ENCODE measurements at regions not wholly inside any gene's neighbourhood (a gene's known extent, or its start where the extent isn't known, plus 50 kb on each side); places are given as distances from the start of the nearest gene placed in this dataset.

DNA sequence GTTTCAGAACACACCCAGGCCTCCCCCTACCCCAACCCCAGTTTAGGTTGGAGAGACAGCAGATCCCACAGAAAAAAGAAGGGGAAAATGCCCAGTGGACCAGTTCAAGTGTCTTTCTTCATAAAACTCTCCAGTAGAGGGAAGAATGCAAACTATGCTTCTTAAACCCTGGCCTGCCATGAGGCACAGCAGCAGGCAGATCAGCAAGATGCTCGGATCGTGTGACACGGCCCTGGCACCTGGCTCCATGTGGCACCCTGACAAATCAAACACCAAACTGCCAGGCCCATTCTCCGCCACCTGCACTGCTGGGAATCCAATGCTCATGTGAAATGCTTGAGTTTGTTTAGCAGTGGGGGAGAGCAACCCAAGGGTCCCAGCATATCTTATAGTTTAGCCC is 166.8 kb downstream of the SOX9 start:
- no peak overlapping the region for H3K4me3 Mint-ChIP-seq
- no peaks in the 10 kb centered on the region for H3K27me3 Mint-ChIP-seq (ENCODE audit: low read depth in 2 of 2)
- ATAC-seq (no peak), DNase-seq (no peak)
- TF ChIP-seq, protein P1, sequence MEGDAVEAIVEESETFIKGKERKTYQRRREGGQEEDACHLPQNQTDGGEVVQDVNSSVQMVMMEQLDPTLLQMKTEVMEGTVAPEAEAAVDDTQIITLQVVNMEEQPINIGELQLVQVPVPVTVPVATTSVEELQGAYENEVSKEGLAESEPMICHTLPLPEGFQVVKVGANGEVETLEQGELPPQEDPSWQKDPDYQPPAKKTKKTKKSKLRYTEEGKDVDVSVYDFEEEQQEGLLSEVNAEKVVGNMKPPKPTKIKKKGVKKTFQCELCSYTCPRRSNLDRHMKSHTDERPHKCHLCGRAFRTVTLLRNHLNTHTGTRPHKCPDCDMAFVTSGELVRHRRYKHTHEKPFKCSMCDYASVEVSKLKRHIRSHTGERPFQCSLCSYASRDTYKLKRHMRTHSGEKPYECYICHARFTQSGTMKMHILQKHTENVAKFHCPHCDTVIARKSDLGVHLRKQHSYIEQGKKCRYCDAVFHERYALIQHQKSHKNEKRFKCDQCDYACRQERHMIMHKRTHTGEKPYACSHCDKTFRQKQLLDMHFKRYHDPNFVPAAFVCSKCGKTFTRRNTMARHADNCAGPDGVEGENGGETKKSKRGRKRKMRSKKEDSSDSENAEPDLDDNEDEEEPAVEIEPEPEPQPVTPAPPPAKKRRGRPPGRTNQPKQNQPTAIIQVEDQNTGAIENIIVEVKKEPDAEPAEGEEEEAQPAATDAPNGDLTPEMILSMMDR (IDR thresholded peaks at IDR 0.05): no peak
- Histone ChIP-seq H3K27me3 (ENCODE audit: control insufficient read depth, insufficient read depth, low read length) (no peaks in the 10 kb centered on the region), H3K9me3 (ENCODE audit: control insufficient read depth, insufficient read depth, low read length) (no peaks in the 10 kb centered on the region), H3K4me1 (ENCODE audit: control insufficient read depth, insufficient read depth, low read length) (no peaks in the 10 kb centered on the region), H3K4me3 (ENCODE audit: low read length) (no peak overlapping the region), H3K27ac (ENCODE audit: low read length) (no peak overlapping the region), H3K36me3 (ENCODE audit: control insufficient read depth, insufficient read depth, low read length) (no peaks in the 10 kb centered on the region)
- H3K36me3 Mint-ChIP-seq: no peaks in the 10 kb centered on the region
- peaks cover 0 to 3% of the 10 kb centered on the region in 2 donors for H3K9me3 Mint-ChIP-seq
- intact Hi-C loops (cut with micrococcal nuclease): no loop called here
- no peak overlapping the region for H3K27ac Mint-ChIP-seq
- H3K4me1 Mint-ChIP-seq: no peaks in the 10 kb centered on the region
- whole genome bisulfite sequencing (ENCODE audit: insufficient coverage): 81% methylated on average over 4 of the region's 4 CpGs

DNA sequence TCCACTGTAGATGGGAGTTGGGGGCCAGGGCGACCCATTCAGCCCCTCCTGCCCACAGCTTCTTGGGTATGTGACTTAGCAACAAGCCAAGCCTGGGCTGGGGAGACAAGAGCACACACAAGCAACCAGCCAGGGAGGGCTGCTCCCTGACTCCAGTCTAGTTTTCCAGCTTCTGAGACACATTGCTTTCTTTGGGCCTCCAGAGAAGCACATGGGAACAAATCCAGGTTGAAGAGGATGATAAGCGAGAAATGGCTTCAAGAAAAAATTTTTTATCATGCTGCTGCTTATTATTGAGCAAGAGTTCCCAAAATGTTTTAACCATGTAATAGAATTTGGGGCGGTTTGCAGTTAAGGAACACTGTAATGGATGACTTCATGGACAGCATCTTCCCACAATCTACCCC is 173.7 kb downstream of the SOX9 start:
- Mint-ChIP-seq H3K36me3 (no peaks in the 10 kb centered on the region), H3K27me3 (ENCODE audit: low read depth in 2 of 2) (no peaks in the 10 kb centered on the region)

GRCh38 chr17:72295916-72296315 is 175.1 kb downstream of the SOX9 start:
- H3K4me1 Mint-ChIP-seq: no peaks in the 10 kb centered on the region
- WGBS (ENCODE audit: insufficient coverage): 80% methylated on average over 4 of the region's 4 CpGs
- no peak for ATAC-seq

More for the DNA sequence above, 173.7 kb downstream of the SOX9 start:
- H3K9me3 ChIP-seq (ENCODE audit: control insufficient read depth, insufficient read depth, low read length): no peaks in the 10 kb centered on the region
- no peaks in the 10 kb centered on the region for H3K27me3 ChIP-seq (ENCODE audit: control insufficient read depth, insufficient read depth, low read length)
- intact Hi-C loops (cut with micrococcal nuclease): no loop called here
- H3K27ac Mint-ChIP-seq: no peak overlapping the region
- H3K9me3 Mint-ChIP-seq: peaks cover 0 to 3% of the 10 kb centered on the region in 2 donors
- no peaks in the 10 kb centered on the region for H3K4me1 Mint-ChIP-seq
- DNase-seq (no peak), ATAC-seq (no peak)
- H3K27ac ChIP-seq (ENCODE audit: low read length): no peak overlapping the region
- H3K4me3 Mint-ChIP-seq: no peak overlapping the region
- 72% methylated on average over 3 of the region's 3 CpGs for WGBS (ENCODE audit: insufficient coverage)
- TF ChIP-seq, protein P1 (IDR thresholded peaks at IDR 0.05): no peak
- H3K36me3 ChIP-seq (ENCODE audit: control insufficient read depth, insufficient read depth, low read length): no peaks in the 10 kb centered on the region
- no peak overlapping the region for H3K4me3 ChIP-seq (ENCODE audit: low read length)
- no peaks in the 10 kb centered on the region for H3K4me1 ChIP-seq (ENCODE audit: control insufficient read depth, insufficient read depth, low read length)

DNA sequence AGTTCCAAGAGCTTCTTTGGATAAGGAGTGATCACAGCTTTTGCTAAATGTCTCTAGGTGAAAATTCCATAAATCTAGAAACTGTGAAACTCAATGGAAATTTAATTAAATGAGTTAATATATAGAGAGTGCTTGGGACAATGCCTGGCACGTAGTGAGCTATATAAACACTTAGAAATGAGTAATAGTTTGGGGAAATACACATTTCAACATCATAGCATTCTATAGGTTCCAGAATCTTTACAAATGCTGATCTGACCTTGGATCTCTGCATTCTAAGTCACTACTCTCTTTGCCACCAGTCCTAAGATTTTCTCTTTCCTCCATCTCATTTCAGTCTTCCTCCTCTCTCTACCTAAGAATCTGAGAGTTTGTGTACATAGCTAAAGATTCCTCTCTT is 175.6 kb downstream of the SOX9 start:
- Mint-ChIP-seq H3K27ac (no peak overlapping the region), H3K4me3 (no peak overlapping the region), H3K36me3 (no peaks in the 10 kb centered on the region), H3K9me3 (peaks cover 0 to 3% of the 10 kb centered on the region in 2 donors), H3K27me3 (ENCODE audit: low read depth in 2 of 2) (no peaks in the 10 kb centered on the region), H3K4me1 (no peaks in the 10 kb centered on the region)
- WGBS (ENCODE audit: insufficient coverage): no CpG with 5 or more reads among the region's 1 CpG
- TF ChIP-seq, protein P1 (IDR thresholded peaks at IDR 0.05): no peak
- DNase-seq (no peak), ATAC-seq (no peak)
- Histone ChIP-seq H3K9me3 (ENCODE audit: control insufficient read depth, insufficient read depth, low read length) (no peaks in the 10 kb centered on the region), H3K4me3 (ENCODE audit: low read length) (no peak overlapping the region), H3K4me1 (ENCODE audit: control insufficient read depth, insufficient read depth, low read length) (no peaks in the 10 kb centered on the region), H3K27ac (ENCODE audit: low read length) (no peak overlapping the region), H3K36me3 (ENCODE audit: control insufficient read depth, insufficient read depth, low read length) (no peaks in the 10 kb centered on the region), H3K27me3 (ENCODE audit: control insufficient read depth, insufficient read depth, low read length) (no peaks in the 10 kb centered on the region)
- intact Hi-C loops (cut with micrococcal nuclease): no loop called here

More at GRCh38 chr17:72295916-72296315, 175.1 kb downstream of the SOX9 start:
- Histone ChIP-seq H3K9me3 (ENCODE audit: control insufficient read depth, insufficient read depth, low read length) (no peaks in the 10 kb centered on the region), H3K4me1 (ENCODE audit: control insufficient read depth, insufficient read depth, low read length) (no peaks in the 10 kb centered on the region), H3K4me3 (ENCODE audit: low read length) (no peak overlapping the region), H3K27me3 (ENCODE audit: control insufficient read depth, insufficient read depth, low read length) (no peaks in the 10 kb centered on the region), H3K27ac (ENCODE audit: low read length) (no peak overlapping the region), H3K36me3 (ENCODE audit: control insufficient read depth, insufficient read depth, low read length) (no peaks in the 10 kb centered on the region)
- DNase-seq: no peak
- no peak overlapping the region for H3K4me3 Mint-ChIP-seq
- H3K27me3 Mint-ChIP-seq (ENCODE audit: low read depth in 2 of 2): no peaks in the 10 kb centered on the region
- H3K36me3 Mint-ChIP-seq: no peaks in the 10 kb centered on the region
- peaks cover 0 to 3% of the 10 kb centered on the region in 2 donors for H3K9me3 Mint-ChIP-seq
- intact Hi-C loops (cut with micrococcal nuclease): no loop called here
- TF ChIP-seq, protein P1 (IDR thresholded peaks at IDR 0.05): no peak
- no peak overlapping the region for H3K27ac Mint-ChIP-seq

All from natural killer cell (primary cell).